DND-41 (cell line): ENCODE measurements at regions not wholly inside any gene's neighbourhood (a gene's known extent, or its start where the extent isn't known, plus 50 kb on each side); places are given as distances from the start of the nearest gene placed in this dataset.

ENCODE experiments used
- ATAC-seq: fragments of 200-7000 bp; cut with Tn5 transposase; 3 replicates; pipeline ENCODE4 v1.9.1; 2021; ENCODE audit warnings: low read depth; ENCODE audit not compliant: insufficient read depth
- DNase-seq: peaks from one replicate; pipeline ENCODE4 v3.0.0-alpha.2; 2020
- H2AFZ ChIP-seq: 2 replicates; pipeline ENCODE4 v1.6.0; 2012; ENCODE audit warnings: low read depth, low read length
- H3K27ac ChIP-seq: 2 replicates; pipeline ENCODE4 v1.5.1; 2012; ENCODE audit warnings: low read length, inconsistent platforms
- H3K27me3 ChIP-seq: fragments of 200-600 bp; sonication (generic); 2 replicates; pipeline ENCODE4 v1.6.0; 2012; ENCODE audit warnings: low read length, mild to moderate bottlenecking, inconsistent platforms; ENCODE audit not compliant: insufficient read depth, poor library complexity
- H3K36me3 ChIP-seq: 2 replicates; pipeline ENCODE4 v1.5.1; 2012; ENCODE audit warnings: low read length, inconsistent platforms; ENCODE audit not compliant: insufficient read depth
- H3K4me1 ChIP-seq: 2 replicates; pipeline ENCODE4 v1.5.1; 2012; ENCODE audit warnings: mild to moderate bottlenecking, low read length; ENCODE audit not compliant: insufficient read depth
- H3K4me2 ChIP-seq: 2 replicates; pipeline ENCODE4 v1.6.0; 2012; ENCODE audit warnings: mild to moderate bottlenecking, moderate library complexity, low read length, inconsistent platforms; ENCODE audit not compliant: insufficient read depth
- H3K4me3 ChIP-seq, 2 experiments: fragments of 200-600 bp in 1 of 2; shearing (Covaris generic) in 1 of 2; 2 replicates each; pipeline ENCODE4 v1.5.1; 2012 to 2016; ENCODE audit warnings: inconsistent platforms in 2 of 2, low read length in 2 of 2, mild to moderate bottlenecking in 2 of 2, low read depth in 1 of 2, moderate library complexity in 1 of 2
- H3K79me2 ChIP-seq: 2 replicates; pipeline ENCODE4 v1.6.0; 2012; ENCODE audit warnings: low read length, inconsistent platforms; ENCODE audit not compliant: insufficient read depth
- H3K9ac ChIP-seq: 2 replicates; pipeline ENCODE4 v1.6.0; 2012; ENCODE audit warnings: low read depth, mild to moderate bottlenecking, inconsistent platforms, low read length, moderate library complexity
- H3K9me3 ChIP-seq: 2 replicates; pipeline ENCODE4 v1.5.1; 2012; ENCODE audit warnings: low read length, moderate library complexity, mild to moderate bottlenecking, inconsistent platforms; ENCODE audit not compliant: insufficient read depth, severe bottlenecking
- H4K20me1 ChIP-seq: 2 replicates; pipeline ENCODE4 v1.6.0; 2012; ENCODE audit warnings: low read length; ENCODE audit not compliant: insufficient read depth
- EZH2 ChIP-seq: IDR thresholded peaks from 3 replicates; pipeline ENCODE4 v1.6.1; 2012; ENCODE audit warnings: borderline replicate concordance, low read depth, mild to moderate bottlenecking, moderate library complexity, low read length, inconsistent platforms; ENCODE audit not compliant: severe bottlenecking
- TF ChIP-seq, protein P1 (sequence below): IDR thresholded peaks from 2 replicates; pipeline ENCODE4 v1.5.1; 2012; ENCODE audit warnings: borderline replicate concordance, low read length, moderate library complexity, mild to moderate bottlenecking; ENCODE audit not compliant: poor library complexity, severe bottlenecking; ENCODE audit errors: extremely low read depth

DNA sequence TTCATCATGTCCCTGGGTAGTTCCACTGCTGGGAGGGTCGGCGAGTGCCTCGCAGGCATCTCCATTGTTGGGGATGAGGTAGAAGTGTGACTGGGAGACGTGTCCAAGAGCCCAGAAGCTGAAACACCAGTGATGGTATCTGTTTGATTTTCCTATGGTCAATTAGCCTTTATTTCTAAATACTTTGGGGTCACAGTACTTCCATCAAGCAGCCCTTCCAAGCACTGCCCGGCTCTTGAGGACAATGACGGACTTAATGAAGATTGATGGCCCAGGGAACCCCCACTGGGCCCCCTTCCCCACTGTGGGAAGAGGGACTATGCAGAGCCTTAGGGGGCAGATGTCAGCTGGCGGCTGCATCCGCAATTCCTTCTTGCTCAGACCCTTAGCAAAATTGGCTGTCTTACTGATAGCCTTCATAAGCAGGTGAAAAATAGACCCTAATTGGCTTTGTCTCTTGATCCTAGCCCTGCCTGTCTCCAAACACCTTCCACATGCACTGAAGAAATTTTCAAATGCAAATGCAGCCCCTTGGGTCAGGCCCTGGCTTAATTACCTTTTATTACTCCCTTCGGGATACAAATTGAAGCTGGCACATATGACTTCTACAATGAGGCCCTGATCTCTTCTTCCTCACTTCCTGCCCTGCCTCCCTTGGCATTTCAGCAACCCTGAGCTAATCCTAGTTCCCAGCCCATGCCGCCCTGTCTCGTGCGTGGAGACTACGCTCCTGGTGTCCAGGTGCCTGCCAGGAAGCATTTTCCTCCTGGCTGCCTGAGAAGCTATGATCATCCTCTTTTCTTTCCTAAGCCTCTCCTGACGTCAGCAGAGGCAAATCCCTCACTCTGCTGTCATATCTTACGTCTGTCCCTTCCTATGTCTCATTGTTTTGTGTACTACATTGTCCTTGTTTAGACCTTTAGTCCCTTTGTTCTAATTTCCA lies 124.5 kb upstream of the GDF10 start:
- Histone ChIP-seq H3K4me3 (no peak overlapping the region), H3K36me3 (no peaks in the 10 kb centered on the region), H3K4me1 (no peaks in the 10 kb centered on the region), H3K9ac (no peak overlapping the region), H2AFZ (no peak overlapping the region), H3K9me3 (no peaks in the 10 kb centered on the region), H3K27ac (no peak overlapping the region), H3K4me2 (no peak overlapping the region), H3K79me2 (no peaks in the 10 kb centered on the region), H3K27me3 (no peaks in the 10 kb centered on the region), H4K20me1 (no peaks in the 10 kb centered on the region)
- no peak for DNase-seq
- no peak for ATAC-seq
- TF ChIP-seq, protein P1, sequence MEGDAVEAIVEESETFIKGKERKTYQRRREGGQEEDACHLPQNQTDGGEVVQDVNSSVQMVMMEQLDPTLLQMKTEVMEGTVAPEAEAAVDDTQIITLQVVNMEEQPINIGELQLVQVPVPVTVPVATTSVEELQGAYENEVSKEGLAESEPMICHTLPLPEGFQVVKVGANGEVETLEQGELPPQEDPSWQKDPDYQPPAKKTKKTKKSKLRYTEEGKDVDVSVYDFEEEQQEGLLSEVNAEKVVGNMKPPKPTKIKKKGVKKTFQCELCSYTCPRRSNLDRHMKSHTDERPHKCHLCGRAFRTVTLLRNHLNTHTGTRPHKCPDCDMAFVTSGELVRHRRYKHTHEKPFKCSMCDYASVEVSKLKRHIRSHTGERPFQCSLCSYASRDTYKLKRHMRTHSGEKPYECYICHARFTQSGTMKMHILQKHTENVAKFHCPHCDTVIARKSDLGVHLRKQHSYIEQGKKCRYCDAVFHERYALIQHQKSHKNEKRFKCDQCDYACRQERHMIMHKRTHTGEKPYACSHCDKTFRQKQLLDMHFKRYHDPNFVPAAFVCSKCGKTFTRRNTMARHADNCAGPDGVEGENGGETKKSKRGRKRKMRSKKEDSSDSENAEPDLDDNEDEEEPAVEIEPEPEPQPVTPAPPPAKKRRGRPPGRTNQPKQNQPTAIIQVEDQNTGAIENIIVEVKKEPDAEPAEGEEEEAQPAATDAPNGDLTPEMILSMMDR, result no peak
- TF ChIP-seq EZH2, result no peak

DNA sequence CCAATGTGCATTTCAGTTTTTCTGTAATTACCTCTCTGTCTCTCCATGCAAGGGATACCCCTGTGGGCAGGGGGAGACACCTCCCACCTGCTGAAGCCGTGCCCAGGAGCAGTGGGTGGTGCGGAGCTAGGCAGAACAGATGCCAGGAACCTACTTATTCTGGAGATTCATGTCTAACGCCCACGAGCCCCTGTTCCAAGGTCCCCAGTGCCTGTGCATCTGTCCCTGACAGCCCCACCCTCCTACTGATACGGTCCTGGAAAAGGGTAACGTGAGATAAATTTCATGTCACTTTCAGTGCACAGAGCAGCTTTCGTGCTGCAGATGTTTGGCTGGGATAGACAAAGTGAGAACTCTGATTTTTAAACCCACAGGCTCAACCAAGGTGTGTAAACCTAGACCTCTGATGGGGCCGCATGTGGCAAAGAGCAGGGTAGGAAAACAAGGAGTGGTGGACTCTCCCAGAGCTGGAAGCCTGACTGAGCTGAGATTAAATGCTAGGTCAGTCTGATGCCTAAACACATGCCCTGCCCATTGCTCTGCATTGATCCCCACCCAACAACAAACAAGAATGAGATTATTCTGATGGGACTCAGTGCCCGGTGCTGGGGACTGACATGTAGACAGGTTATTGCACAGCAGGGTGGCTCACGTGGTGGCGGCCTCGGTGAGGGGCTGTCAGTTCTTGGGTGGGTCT lies 123.6 kb upstream of the GDF10 start:
- no peaks in the 10 kb centered on the region for H3K9me3 ChIP-seq
- no peaks in the 10 kb centered on the region for H4K20me1 ChIP-seq
- no peak for TF ChIP-seq EZH2
- TF ChIP-seq, protein P1, result no peak
- H3K27ac ChIP-seq, result no peak overlapping the region
- DNase-seq, result no peak
- H3K4me2 ChIP-seq, result no peak overlapping the region
- H3K9ac ChIP-seq, result no peak overlapping the region
- no peak for ATAC-seq
- no peaks in the 10 kb centered on the region for H3K36me3 ChIP-seq
- no peaks in the 10 kb centered on the region for H3K4me1 ChIP-seq
- no peak overlapping the region for H2AFZ ChIP-seq
- no peaks in the 10 kb centered on the region for H3K79me2 ChIP-seq
- no peak overlapping the region for H3K4me3 ChIP-seq
- no peaks in the 10 kb centered on the region for H3K27me3 ChIP-seq

DNA sequence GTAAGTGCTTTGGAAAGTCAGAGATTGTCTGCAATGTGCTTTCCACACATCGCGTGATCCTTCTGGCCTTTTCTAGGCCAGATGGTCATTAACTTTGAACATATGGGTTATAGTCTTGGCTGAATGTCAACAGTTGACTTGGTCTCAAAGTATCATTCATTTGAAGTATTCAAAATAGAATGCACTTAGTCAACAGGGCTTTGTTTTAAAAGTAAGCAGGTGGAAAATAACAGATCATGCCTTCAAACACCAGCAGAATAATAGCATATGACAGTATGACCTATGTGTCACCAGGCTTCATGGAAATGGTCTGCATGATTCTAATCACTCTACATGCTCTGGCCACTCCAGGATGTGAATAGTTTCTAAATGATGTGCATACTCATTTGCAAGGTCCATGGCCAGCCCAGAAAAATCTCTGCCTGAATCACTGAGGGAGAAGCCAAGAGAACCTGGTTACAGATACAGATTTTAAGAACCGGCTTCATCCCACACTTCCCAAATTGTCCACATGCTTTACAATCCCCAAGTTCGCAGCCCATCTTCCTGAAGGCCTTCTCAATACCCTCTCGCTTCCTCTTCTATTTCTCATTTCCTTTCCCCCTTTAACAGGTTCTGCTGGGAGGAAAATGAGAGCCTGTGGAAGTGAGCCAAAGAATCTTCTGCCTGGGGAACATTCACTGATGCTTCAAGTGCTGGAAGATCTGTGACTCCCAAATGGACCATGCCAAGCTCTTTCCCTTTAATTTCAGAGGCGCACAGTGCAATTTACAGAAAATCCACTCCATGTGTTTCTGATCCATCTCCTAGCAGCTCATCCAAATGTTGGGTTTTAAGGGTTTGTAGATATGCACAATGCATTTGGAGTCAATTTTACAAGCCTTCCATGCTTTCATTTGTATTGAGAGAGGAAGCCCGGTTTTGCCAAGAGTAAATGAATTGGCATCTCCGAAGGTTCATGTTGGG lies 122.8 kb upstream of the GDF10 start:
- H2AFZ ChIP-seq, result no peak overlapping the region
- H4K20me1 ChIP-seq, result no peaks in the 10 kb centered on the region
- H3K27me3 ChIP-seq, result no peaks in the 10 kb centered on the region
- DNase-seq (no peak), ATAC-seq (no peak)
- H3K27ac ChIP-seq, result no peak overlapping the region
- H3K4me2 ChIP-seq, result no peak overlapping the region
- no peaks in the 10 kb centered on the region for H3K4me1 ChIP-seq
- H3K9me3 ChIP-seq, result no peaks in the 10 kb centered on the region
- no peaks in the 10 kb centered on the region for H3K36me3 ChIP-seq
- H3K79me2 ChIP-seq, result no peaks in the 10 kb centered on the region
- TF ChIP-seq EZH2, result no peak
- TF ChIP-seq, protein P1, result no peak
- no peak overlapping the region for H3K9ac ChIP-seq
- no peak overlapping the region for H3K4me3 ChIP-seq
